Stimulated activated naive CD8-positive, alpha-beta T cell treated with anti-CD3 and anti-CD28 coated beads, Interleukin-15, Interleukin-2, amounts not matched to agents 100 ng/mL and 50 ng/mL, for 24 hours (primary cell): ENCODE measurements at regions not wholly inside any gene's neighbourhood (a gene's known extent, or its start where the extent isn't known, plus 50 kb on each side); places are given as distances from the start of the nearest gene placed in this dataset.
"Not testable (repeated sequence)": the region's sequence is repeated elsewhere in the genome, so short reads cannot be mapped to it uniquely, and the experiment has no call there.

Experiments used
- H3K27ac Mint-ChIP-seq: one replicate; pipeline ENCODE4 v1.8.0; 2021; ENCODE audit warnings: mild to moderate bottlenecking, mixed read lengths
- H3K27me3 Mint-ChIP-seq: one replicate; pipeline ENCODE4 v1.8.0; 2021; ENCODE audit warnings: mixed read lengths
- H3K36me3 Mint-ChIP-seq: one replicate; pipeline ENCODE4 v1.8.0; 2021; ENCODE audit warnings: low read depth, mixed read lengths
- H3K4me1 Mint-ChIP-seq: one replicate; pipeline ENCODE4 v1.8.0; 2021; ENCODE audit warnings: low read depth, mixed read lengths
- H3K4me3 Mint-ChIP-seq: one replicate; pipeline ENCODE4 v1.8.0; 2021; ENCODE audit warnings: mild to moderate bottlenecking, mixed read lengths
- H3K9me3 Mint-ChIP-seq: one replicate; pipeline ENCODE4 v1.8.0; 2021; ENCODE audit warnings: mixed read lengths

GRCh38 chr13:110815471-110816204, 99.2 kb downstream of the ANKRD10 start:
- H3K27me3 Mint-ChIP-seq = peaks cover 30% of the 10 kb centered on the region
- H3K27ac Mint-ChIP-seq = no peak overlapping the region
- no peak overlapping the region for H3K4me3 Mint-ChIP-seq
- peaks cover 16% of the 10 kb centered on the region for H3K4me1 Mint-ChIP-seq
- no peaks in the 10 kb centered on the region for H3K36me3 Mint-ChIP-seq
- no peaks in the 10 kb centered on the region for H3K9me3 Mint-ChIP-seq

- Mint-ChIP-seq H3K27ac (no peak overlapping the region), H3K9me3 (no peaks in the 10 kb centered on the region), H3K27me3 (peaks cover 21% of the 10 kb centered on the region), H3K4me1 (peaks cover 15% of the 10 kb centered on the region), H3K36me3 (no peaks in the 10 kb centered on the region), H3K4me3 (no peak overlapping the region)
Measured at GRCh38 chr13:110816500-110816899, 98.4 kb downstream of the ANKRD10 start.

- Mint-ChIP-seq H3K27ac (no peak overlapping the region), H3K9me3 (no peaks in the 10 kb centered on the region), H3K36me3 (no peaks in the 10 kb centered on the region), H3K27me3 (peaks cover 16% of the 10 kb centered on the region), H3K4me1 (peaks cover 12% of the 10 kb centered on the region), H3K4me3 (no peak overlapping the region)
Measured at GRCh38 chr13:110817143-110817542, 97.7 kb downstream of the ANKRD10 start.

- Mint-ChIP-seq H3K27ac (no peak overlapping the region), H3K4me1 (peaks cover 12% of the 10 kb centered on the region), H3K36me3 (no peaks in the 10 kb centered on the region), H3K9me3 (no peaks in the 10 kb centered on the region), H3K27me3 (peaks cover 7% of the 10 kb centered on the region), H3K4me3 (no peak overlapping the region)
Measured at GRCh38 chr13:110818747-110819146, 96.1 kb downstream of the ANKRD10 start.

- H3K27me3 Mint-ChIP-seq = peaks cover 4% of the 10 kb centered on the region
- no peak overlapping the region for H3K4me3 Mint-ChIP-seq
- no peaks in the 10 kb centered on the region for H3K9me3 Mint-ChIP-seq
- H3K27ac Mint-ChIP-seq = no peak overlapping the region
- H3K4me1 Mint-ChIP-seq = peaks cover 16% of the 10 kb centered on the region
- H3K36me3 Mint-ChIP-seq = no peaks in the 10 kb centered on the region
Measured at GRCh38 chr13:110819203-110820014, 95.5 kb downstream of the ANKRD10 start.

GRCh38 chr13:110820322-110820721, 94.5 kb downstream of the ANKRD10 start:
- peaks cover 16% of the 10 kb centered on the region for H3K4me1 Mint-ChIP-seq
- H3K27me3 Mint-ChIP-seq = no peaks in the 10 kb centered on the region
- no peaks in the 10 kb centered on the region for H3K9me3 Mint-ChIP-seq
- no peak overlapping the region for H3K27ac Mint-ChIP-seq
- no peak overlapping the region for H3K4me3 Mint-ChIP-seq
- H3K36me3 Mint-ChIP-seq = no peaks in the 10 kb centered on the region

GRCh38 chr13:110821837-110822668, 92.8 kb downstream of the ANKRD10 start:
- not testable (repeated sequence) for H3K36me3 Mint-ChIP-seq, H3K27me3 Mint-ChIP-seq, H3K9me3 Mint-ChIP-seq
- peak overlapping the region; percentile 67 for H3K27ac Mint-ChIP-seq
- H3K4me3 Mint-ChIP-seq = peak overlapping the region; percentile 83
- peaks cover 16% of the 10 kb centered on the region for H3K4me1 Mint-ChIP-seq

- Mint-ChIP-seq H3K9me3 (no peaks in the 10 kb centered on the region), H3K4me3 (peak overlapping the region; percentile 83), H3K4me1 (peaks cover 16% of the 10 kb centered on the region), H3K27ac (peak overlapping the region; percentile 67), H3K36me3 (no peaks in the 10 kb centered on the region), H3K27me3 (no peaks in the 10 kb centered on the region)
Measured at GRCh38 chr13:110822669-110822945, 92.3 kb downstream of the ANKRD10 start.

GRCh38 chr13:110824702-110825300, 90.1 kb downstream of the ANKRD10 start:
- Mint-ChIP-seq H3K9me3 (no peaks in the 10 kb centered on the region), H3K27ac (no peak overlapping the region), H3K4me3 (no peak overlapping the region), H3K27me3 (no peaks in the 10 kb centered on the region), H3K36me3 (no peaks in the 10 kb centered on the region), H3K4me1 (peaks cover 9% of the 10 kb centered on the region)

- Mint-ChIP-seq H3K36me3 (no peaks in the 10 kb centered on the region), H3K9me3 (no peaks in the 10 kb centered on the region), H3K4me3 (no peak overlapping the region), H3K27me3 (no peaks in the 10 kb centered on the region), H3K4me1 (peaks cover 9% of the 10 kb centered on the region), H3K27ac (no peak overlapping the region)
Measured at GRCh38 chr13:110825516-110825915, 89.4 kb downstream of the ANKRD10 start.

GRCh38 chr13:110826101-110826500, 88.8 kb downstream of the ANKRD10 start:
- no peaks in the 10 kb centered on the region for H3K9me3 Mint-ChIP-seq
- no peak overlapping the region for H3K4me3 Mint-ChIP-seq
- H3K4me1 Mint-ChIP-seq = peaks cover 9% of the 10 kb centered on the region
- H3K27ac Mint-ChIP-seq = no peak overlapping the region
- no peaks in the 10 kb centered on the region for H3K27me3 Mint-ChIP-seq
- H3K36me3 Mint-ChIP-seq = no peaks in the 10 kb centered on the region

- Mint-ChIP-seq H3K9me3 (no peaks in the 10 kb centered on the region), H3K4me1 (peaks cover 9% of the 10 kb centered on the region), H3K36me3 (no peaks in the 10 kb centered on the region), H3K27me3 (no peaks in the 10 kb centered on the region), H3K27ac (no peak overlapping the region), H3K4me3 (no peak overlapping the region)
Measured at GRCh38 chr13:110826861-110827672, 87.8 kb downstream of the ANKRD10 start.
